K562 (cell line): ENCODE measurements at regions not wholly inside any gene's neighbourhood (a gene's known extent, or its start where the extent isn't known, plus 50 kb on each side); places are given as distances from the start of the nearest gene placed in this dataset.

Experiments used
- ATAC-seq: fragments of 200-7000 bp; cut with Tn5 transposase; 3 replicates; pipeline ENCODE4 v1.9.1; 2020; ENCODE audit warnings: moderate library complexity
- BruUV-seq: library from RNA; stranded (reverse); fragments of 400-500 nt; replicated peaks from 2 replicates; lab custom pipeline; 2021; lab: Mats Ljungman, UMichigan
- CTCF ChIA-PET: fragments of 300-600 bp; formaldehyde crosslinking; extraction: SDS; loops from one replicate; lab custom pipeline; 2021; ENCODE audit warnings: low intra/inter-chr PET ratio; lab: Yijun Ruan, JAX
- POLR2A ChIA-PET: fragments of 300-600, 350-650 bp; sonication (Branson Sonifier 250); formaldehyde crosslinking; extraction: SDS; loops from one replicate; lab custom pipeline; 2021; ENCODE audit warnings: antibody characterized with exemption, inconsistent platforms; lab: Yijun Ruan, JAX
- DNase-seq, 4 experiments: peaks; one replicate each; pipeline versions ENCODE4 v3.0.0 to v3.0.0-alpha.2; 2011 to 2018; ENCODE audit warnings: low spot score in 3 of 4, mixed read lengths in 3 of 4; ENCODE audit errors: extremely low read depth in 1 of 4
- FAIRE-seq: peaks from 2 replicates; lab custom pipeline; 2011; peaks lifted over from hg19 to GRCh38; lab: Jason Lieb, UNC
- H2AFZ ChIP-seq: 2 replicates; pipeline ENCODE4 v1.6.0; 2011; ENCODE audit warnings: low read depth, low read length, control low read depth, inconsistent platforms
- H3K27ac ChIP-seq: fragments of 200-600 bp; 3 replicates; pipeline ENCODE4 v1.8.0; 2011; ENCODE audit warnings: low read depth, mild to moderate bottlenecking, control low read depth, inconsistent platforms, low read length, moderate library complexity, mixed read lengths; ENCODE audit errors: extremely low read depth
- H3K27me3 ChIP-seq, 2 experiments: fragments of 300-600 bp in 1 of 2; 2 replicates in 1 of 2; 3 replicates in 1 of 2; pipeline versions ENCODE4 v1.6.0 to v1.8.0; 2011; ENCODE audit warnings: inconsistent platforms in 2 of 2, low read length in 2 of 2, mild to moderate bottlenecking in 1 of 2, mixed read lengths in 1 of 2, moderate library complexity in 1 of 2; ENCODE audit not compliant: control insufficient read depth in 2 of 2, insufficient read depth in 2 of 2
- H3K36me3 ChIP-seq: fragments of 300-600 bp; 3 replicates; pipeline ENCODE4 v1.8.0; 2011; ENCODE audit warnings: mild to moderate bottlenecking, low read length, inconsistent platforms; ENCODE audit not compliant: control insufficient read depth, insufficient read depth
- H3K4me1 ChIP-seq, 2 experiments: fragments of 200-600 bp in 1 of 2; replicated peaks in 1 of 2; 2 replicates in 1 of 2; 3 replicates in 1 of 2; pipeline versions ENCODE4 v1.5.1 to v1.8.0; 2011; ENCODE audit warnings: inconsistent platforms in 2 of 2, low read length in 2 of 2, mild to moderate bottlenecking in 1 of 2, mixed read lengths in 1 of 2, moderate library complexity in 1 of 2; ENCODE audit not compliant: control insufficient read depth in 2 of 2, insufficient read depth in 2 of 2
- H3K4me2 ChIP-seq: 2 replicates; pipeline ENCODE4 v1.6.1; 2011; ENCODE audit warnings: low read length, control low read depth, inconsistent platforms, mixed read lengths; ENCODE audit not compliant: insufficient read depth
- H3K4me3 ChIP-seq: fragments of 200-600 bp; sonication (generic), shearing (Covaris generic); 2 replicates; pipeline ENCODE4 v1.5.1; 2016; ENCODE audit warnings: control low read depth, inconsistent platforms
- H3K79me2 ChIP-seq: fragments of 200-600 bp; 3 replicates; pipeline ENCODE4 v1.8.0; 2011; ENCODE audit warnings: low read length, inconsistent platforms; ENCODE audit not compliant: control insufficient read depth, insufficient read depth
- H3K9ac ChIP-seq, 2 experiments: 2 replicates each; pipeline versions ENCODE4 v1.6.0 to v1.6.1; 2011; ENCODE audit warnings: low read depth in 2 of 2, low read length in 2 of 2, control low read depth in 1 of 2, inconsistent platforms in 1 of 2, mild to moderate bottlenecking in 1 of 2, mixed read lengths in 1 of 2; ENCODE audit not compliant: insufficient read depth in 1 of 2
- H3K9me1 ChIP-seq: one replicate; pipeline ENCODE4 v1.6.0; 2011; ENCODE audit warnings: inconsistent platforms, mild to moderate bottlenecking, low read length, moderate library complexity; ENCODE audit not compliant: control insufficient read depth, insufficient read depth
- H3K9me3 ChIP-seq: replicated peaks from 2 replicates; pipeline ENCODE4 v1.5.1; 2011; ENCODE audit warnings: low read depth, low read length, inconsistent platforms; ENCODE audit not compliant: control insufficient read depth, insufficient read depth
- H4K20me1 ChIP-seq: replicated peaks from 2 replicates; pipeline ENCODE4 v1.6.1; 2011; ENCODE audit warnings: low read length, inconsistent platforms, mixed read lengths; ENCODE audit not compliant: control insufficient read depth, insufficient read depth
- ATF7 ChIP-seq: fragments of 450-650 bp; IDR thresholded peaks from 2 replicates; pipeline ENCODE4 v1.7.1; 2014; ENCODE audit warnings: mild to moderate bottlenecking, moderate library complexity
- BCL6 ChIP-seq: fragments of 250-450 bp; sonication (Bioruptor Pico); IDR thresholded peaks from 2 replicates; pipeline ENCODE4 v1.4.0; 2020
- HINFP ChIP-seq: fragments of 450-650 bp; conservative IDR thresholded peaks from 2 replicates; pipeline ENCODE4 v1.6.1; 2016; ENCODE audit warnings: missing genetic modification characterization, low read depth, mild to moderate bottlenecking, control low read depth, missing compliant biosample characterization
- KDM2B ChIP-seq: fragments of 250-450 bp; sonication (Bioruptor Pico); IDR thresholded peaks from 2 replicates; pipeline ENCODE4 v1.8.0; 2021; ENCODE audit warnings: mild to moderate bottlenecking, moderate library complexity
- MAZ ChIP-seq, 2 experiments: fragments of 450-650 bp in 1 of 2; sonication (generic) in 1 of 2; formaldehyde crosslinking; IDR thresholded peaks in 1 of 2; conservative IDR thresholded peaks in 1 of 2; 2 replicates each; pipeline versions ENCODE4 v1.4.0 to v1.5.0; 2020; ENCODE audit warnings: mild to moderate bottlenecking in 1 of 2, missing genetic modification reagents in 1 of 2
- SRSF1 ChIP-seq: fragments of 200-400 bp; formaldehyde crosslinking; IDR thresholded peaks from 2 replicates; pipeline ENCODE4 v1.6.1; 2017; ENCODE audit warnings: mild to moderate bottlenecking, low read depth, low read length, moderate library complexity
- ZBTB7A ChIP-seq: IDR thresholded peaks from 2 replicates; pipeline ENCODE4 v1.6.1; 2011; ENCODE audit warnings: low read depth, mild to moderate bottlenecking, low read length, moderate library complexity, borderline replicate concordance; ENCODE audit not compliant: control insufficient read depth
- WGBS: fragments of 100-300 bp; shearing (Covaris generic); methylation state at CpG from one replicate; pipeline ENCODE4 v1.1.6; 2016; ENCODE audit warnings: low coverage, mixed read lengths; ENCODE audit not compliant: insufficient coverage; ENCODE audit errors: missing lambda C conversion rate; 5-methylcytosine and 5-hydroxymethylcytosine counted together
- in situ Hi-C: fragments of 300-500 bp; cut with MboI; formaldehyde crosslinking; loops from 4 replicates; pipeline ENCODE4 v1.15.0; 2018; ENCODE audit warnings: inconsistent platforms, mixed read lengths
- intact Hi-C: fragments of 100-400 bp; cut with micrococcal nuclease; formaldehyde crosslinking; loops from 2 replicates; pipeline ENCODE4 v1.14.2; 2022
- TF ChIP-seq, protein P1 (sequence below): fragments of 250-450 bp; sonication (Bioruptor Pico); IDR thresholded peaks from 2 replicates; pipeline ENCODE4 v1.8.0; 2022; ENCODE audit warnings: moderate library complexity, mild to moderate bottlenecking, inconsistent platforms
- TF ChIP-seq, protein P2 (sequence below): fragments of 450-650 bp; formaldehyde crosslinking; IDR thresholded peaks from 2 replicates; pipeline ENCODE4 v1.4.0; 2020; ENCODE audit warnings: mild to moderate bottlenecking
- TF ChIP-seq, protein P3 (sequence below): fragments of 250-450 bp; sonication (Bioruptor Pico); IDR thresholded peaks from 2 replicates; pipeline ENCODE4 v1.5.0; 2022; ENCODE audit warnings: mild to moderate bottlenecking

DNA sequence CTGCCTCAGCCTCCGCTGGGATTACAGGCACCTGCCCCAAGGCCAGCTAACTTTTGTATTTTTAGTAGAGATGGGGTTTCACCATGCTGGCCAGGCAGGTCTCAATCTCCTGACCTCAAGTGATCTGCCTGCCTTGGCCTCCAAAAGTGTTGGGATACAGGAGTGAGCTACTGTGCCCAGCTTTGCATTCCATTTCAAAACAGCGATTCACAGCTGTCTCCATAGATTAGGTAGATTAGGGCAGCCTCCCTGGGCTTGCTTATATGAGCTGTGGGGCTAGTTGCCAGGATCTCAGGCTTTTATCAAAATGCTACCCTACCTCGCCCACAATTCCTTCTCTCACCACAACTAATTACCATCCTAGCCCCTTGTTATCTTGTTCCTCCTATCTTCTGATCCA, 176.4 kb upstream of the ZKSCAN2 start:
- intact Hi-C loops, result no loop called here
- no peaks in the 10 kb centered on the region for H3K9me3 ChIP-seq
- FAIRE-seq (no peak), DNase-seq (no peak), ATAC-seq (no peak)
- H4K20me1 ChIP-seq, result no peaks in the 10 kb centered on the region
- no peaks in the 10 kb centered on the region for H3K36me3 ChIP-seq
- POLR2A ChIA-PET, result no interaction called here
- H3K79me2 ChIP-seq, result no peaks in the 10 kb centered on the region
- in situ Hi-C loops, result no loop called here
- H2AFZ ChIP-seq, result no peak overlapping the region
- 3% methylated on average over 3 of the region's 3 CpGs for WGBS
- no peaks in the 10 kb centered on the region for H3K9me1 ChIP-seq
- no peak overlapping the region for H3K27ac ChIP-seq
- TF ChIP-seq ZBTB7A (no peak), MAZ (CRISPR knock-in tag; conservative IDR thresholded peaks at IDR 0.05 in 1 of 2, IDR thresholded peaks at IDR 0.05 in 1 of 2) (no peak)
- TF ChIP-seq, protein P1, sequence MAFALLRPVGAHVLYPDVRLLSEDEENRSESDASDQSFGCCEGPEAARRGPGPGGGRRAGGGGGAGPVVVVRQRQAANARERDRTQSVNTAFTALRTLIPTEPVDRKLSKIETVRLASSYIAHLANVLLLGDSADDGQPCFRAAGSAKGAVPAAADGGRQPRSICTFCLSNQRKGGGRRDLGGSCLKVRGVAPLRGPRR (CRISPR knock-in tag), result no peak
- H3K9ac ChIP-seq, result no peak overlapping the region
- BruUV-seq, result no TSS peak
- H3K27me3 ChIP-seq, result peaks cover 3 to 4% of the 10 kb centered on the region in 2 experiments; a peak in 2 of 5 replicates
- H3K4me3 ChIP-seq, result no peak overlapping the region
- CTCF ChIA-PET, result no interaction called here
- H3K4me2 ChIP-seq, result no peak overlapping the region
- no peaks in the 10 kb centered on the region for H3K4me1 ChIP-seq

DNA sequence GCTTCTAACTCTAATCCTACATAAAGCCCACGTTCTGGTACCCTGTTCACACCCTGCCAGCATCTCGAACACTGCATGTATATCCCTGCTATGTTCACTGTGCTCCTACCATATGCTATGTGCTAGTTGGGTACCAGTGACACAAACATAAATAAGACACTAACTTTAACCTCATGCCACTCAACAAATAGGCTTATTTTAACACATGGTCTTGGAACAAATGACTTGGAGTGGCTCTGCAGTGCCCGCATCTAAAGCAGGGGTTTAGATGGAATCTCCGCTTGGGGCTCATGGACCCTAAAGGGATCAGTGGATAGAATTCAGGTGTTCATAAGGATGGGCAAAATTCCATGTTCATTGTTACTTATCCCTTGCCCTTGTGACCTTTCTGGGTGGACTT, 175.7 kb upstream of the ZKSCAN2 start:
- H3K27me3 ChIP-seq, result peaks cover 0 to 3% of the 10 kb centered on the region in 2 experiments; a peak in 1 of 5 replicates
- no peak for ATAC-seq
- no peaks in the 10 kb centered on the region for H3K9me1 ChIP-seq
- no peak overlapping the region for H3K4me3 ChIP-seq
- in situ Hi-C loops (no loop called here), intact Hi-C loops (no loop called here)
- no peaks in the 10 kb centered on the region for H3K36me3 ChIP-seq
- FAIRE-seq, result no peak
- no peaks in the 10 kb centered on the region for H3K79me2 ChIP-seq
- H3K9ac ChIP-seq, result no peak overlapping the region
- DNase-seq, result no peak
- ChIA-PET CTCF (no interaction called here), POLR2A (no interaction called here)
- no peaks in the 10 kb centered on the region for H3K9me3 ChIP-seq
- H4K20me1 ChIP-seq, result no peaks in the 10 kb centered on the region
- no peak overlapping the region for H3K27ac ChIP-seq
- no peak overlapping the region for H3K4me2 ChIP-seq
- no TSS peak for BruUV-seq
- WGBS, result 0% methylated on average over 4 of the region's 4 CpGs
- no peak for TF ChIP-seq HINFP
- TF ChIP-seq KDM2B, result no peak
- no peak for TF ChIP-seq ATF7
- TF ChIP-seq BCL6 (CRISPR knock-in tag), result no peak
- TF ChIP-seq, protein P2, sequence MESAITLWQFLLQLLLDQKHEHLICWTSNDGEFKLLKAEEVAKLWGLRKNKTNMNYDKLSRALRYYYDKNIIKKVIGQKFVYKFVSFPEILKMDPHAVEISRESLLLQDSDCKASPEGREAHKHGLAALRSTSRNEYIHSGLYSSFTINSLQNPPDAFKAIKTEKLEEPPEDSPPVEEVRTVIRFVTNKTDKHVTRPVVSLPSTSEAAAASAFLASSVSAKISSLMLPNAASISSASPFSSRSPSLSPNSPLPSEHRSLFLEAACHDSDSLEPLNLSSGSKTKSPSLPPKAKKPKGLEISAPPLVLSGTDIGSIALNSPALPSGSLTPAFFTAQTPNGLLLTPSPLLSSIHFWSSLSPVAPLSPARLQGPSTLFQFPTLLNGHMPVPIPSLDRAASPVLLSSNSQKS (CRISPR knock-in tag), result no peak
- TF ChIP-seq SRSF1, result no peak
- TF ChIP-seq, protein P3, sequence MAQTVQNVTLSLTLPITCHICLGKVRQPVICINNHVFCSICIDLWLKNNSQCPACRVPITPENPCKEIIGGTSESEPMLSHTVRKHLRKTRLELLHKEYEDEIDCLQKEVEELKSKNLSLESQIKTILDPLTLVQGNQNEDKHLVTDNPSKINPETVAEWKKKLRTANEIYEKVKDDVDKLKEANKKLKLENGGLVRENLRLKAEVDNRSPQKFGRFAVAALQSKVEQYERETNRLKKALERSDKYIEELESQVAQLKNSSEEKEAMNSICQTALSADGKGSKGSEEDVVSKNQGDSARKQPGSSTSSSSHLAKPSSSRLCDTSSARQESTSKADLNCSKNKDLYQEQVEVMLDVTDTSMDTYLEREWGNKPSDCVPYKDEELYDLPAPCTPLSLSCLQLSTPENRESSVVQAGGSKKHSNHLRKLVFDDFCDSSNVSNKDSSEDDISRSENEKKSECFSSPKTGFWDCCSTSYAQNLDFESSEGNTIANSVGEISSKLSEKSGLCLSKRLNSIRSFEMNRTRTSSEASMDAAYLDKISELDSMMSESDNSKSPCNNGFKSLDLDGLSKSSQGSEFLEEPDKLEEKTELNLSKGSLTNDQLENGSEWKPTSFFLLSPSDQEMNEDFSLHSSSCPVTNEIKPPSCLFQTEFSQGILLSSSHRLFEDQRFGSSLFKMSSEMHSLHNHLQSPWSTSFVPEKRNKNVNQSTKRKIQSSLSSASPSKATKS (CRISPR knock-in tag), result no peak
- no peaks in the 10 kb centered on the region for H3K4me1 ChIP-seq
- H2AFZ ChIP-seq, result no peak overlapping the region
